ENCODE measurements at regions not wholly inside any gene's neighbourhood (a gene's known extent, or its start where the extent isn't known, plus 50 kb on each side); places are given as distances from the start of the nearest gene placed in this dataset.

DNA sequence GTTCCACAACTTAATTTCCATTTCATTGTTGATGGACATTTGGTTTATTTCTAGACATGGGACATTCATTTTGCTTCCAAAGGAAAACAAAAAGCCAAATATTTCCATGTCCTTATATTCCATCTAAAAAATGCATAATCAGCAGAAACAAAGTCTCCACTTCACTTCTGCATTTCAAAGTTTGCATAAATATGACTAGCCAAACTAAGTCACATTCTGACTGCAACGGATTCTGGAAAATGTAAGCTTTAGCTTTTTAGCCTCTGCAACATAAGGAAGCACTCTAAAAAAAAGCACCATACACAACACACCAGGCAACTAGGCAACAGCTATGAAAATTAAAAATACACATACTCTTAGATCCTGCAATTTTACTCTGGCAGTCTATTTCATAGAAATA, 135.3 kb downstream of the ETAA1 start:
- TF ChIP-seq, protein P1, sequence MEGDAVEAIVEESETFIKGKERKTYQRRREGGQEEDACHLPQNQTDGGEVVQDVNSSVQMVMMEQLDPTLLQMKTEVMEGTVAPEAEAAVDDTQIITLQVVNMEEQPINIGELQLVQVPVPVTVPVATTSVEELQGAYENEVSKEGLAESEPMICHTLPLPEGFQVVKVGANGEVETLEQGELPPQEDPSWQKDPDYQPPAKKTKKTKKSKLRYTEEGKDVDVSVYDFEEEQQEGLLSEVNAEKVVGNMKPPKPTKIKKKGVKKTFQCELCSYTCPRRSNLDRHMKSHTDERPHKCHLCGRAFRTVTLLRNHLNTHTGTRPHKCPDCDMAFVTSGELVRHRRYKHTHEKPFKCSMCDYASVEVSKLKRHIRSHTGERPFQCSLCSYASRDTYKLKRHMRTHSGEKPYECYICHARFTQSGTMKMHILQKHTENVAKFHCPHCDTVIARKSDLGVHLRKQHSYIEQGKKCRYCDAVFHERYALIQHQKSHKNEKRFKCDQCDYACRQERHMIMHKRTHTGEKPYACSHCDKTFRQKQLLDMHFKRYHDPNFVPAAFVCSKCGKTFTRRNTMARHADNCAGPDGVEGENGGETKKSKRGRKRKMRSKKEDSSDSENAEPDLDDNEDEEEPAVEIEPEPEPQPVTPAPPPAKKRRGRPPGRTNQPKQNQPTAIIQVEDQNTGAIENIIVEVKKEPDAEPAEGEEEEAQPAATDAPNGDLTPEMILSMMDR (IDR thresholded peaks at IDR 0.05; ENCODE audit: low read length) = no peak
- TF ChIP-seq EZH2 (IDR thresholded peaks at IDR 0.05; ENCODE audit: borderline replicate concordance, low read length) = no peak

All from OCI-LY1 (cell line).